RWPE2 (cell line): ENCODE measurements at regions not wholly inside any gene's neighbourhood (a gene's known extent, or its start where the extent isn't known, plus 50 kb on each side); places are given as distances from the start of the nearest gene placed in this dataset.

Experiments
- ATAC-seq: fragments of 200-7000 bp; cut with Tn5 transposase; 3 replicates; pipeline ENCODE4 v1.9.1; 2021; ENCODE audit warnings: low read depth
- DNase-seq: peaks from one replicate; pipeline ENCODE4 v3.0.0-alpha.2; 2020; ENCODE audit warnings: low spot score
- H3K27ac ChIP-seq: fragments of 450-650 bp; 2 replicates; pipeline ENCODE4 v1.5.1; 2017; ENCODE audit warnings: mild to moderate bottlenecking; ENCODE audit not compliant: poor library complexity, severe bottlenecking
- H3K27me3 ChIP-seq: fragments of 250-450 bp; sonication (Bioruptor Pico); 2 replicates; pipeline ENCODE4 v1.5.1; 2021; ENCODE audit warnings: mild to moderate bottlenecking, moderate library complexity; ENCODE audit not compliant: insufficient read depth, poor library complexity, severe bottlenecking
- H3K36me3 ChIP-seq: fragments of 250-450 bp; sonication (Bioruptor Pico); 2 replicates; pipeline ENCODE4 v1.5.1; 2020; ENCODE audit warnings: low read depth, mild to moderate bottlenecking, moderate library complexity
- H3K4me1 ChIP-seq: fragments of 250-450 bp; sonication (Bioruptor Pico); 2 replicates; pipeline ENCODE4 v1.5.1; 2021; ENCODE audit warnings: mild to moderate bottlenecking, moderate library complexity; ENCODE audit not compliant: insufficient read depth, poor library complexity, severe bottlenecking
- H3K4me3 ChIP-seq: fragments of 250-450 bp; sonication (Bioruptor Pico); 2 replicates; pipeline ENCODE4 v1.5.1; 2021; ENCODE audit warnings: mild to moderate bottlenecking, moderate library complexity; ENCODE audit not compliant: severe bottlenecking
- H3K9me3 ChIP-seq: fragments of 250-450 bp; sonication (Bioruptor Pico); 2 replicates; pipeline ENCODE4 v1.5.1; 2021; ENCODE audit warnings: mild to moderate bottlenecking, moderate library complexity; ENCODE audit not compliant: severe bottlenecking
- TF ChIP-seq, protein P1 (sequence below): fragments of 450-650 bp; IDR thresholded peaks from one replicate; pipeline ENCODE4 v1.5.1; 2017; ENCODE audit warnings: mild to moderate bottlenecking, moderate library complexity; ENCODE audit not compliant: poor library complexity, severe bottlenecking

DNA sequence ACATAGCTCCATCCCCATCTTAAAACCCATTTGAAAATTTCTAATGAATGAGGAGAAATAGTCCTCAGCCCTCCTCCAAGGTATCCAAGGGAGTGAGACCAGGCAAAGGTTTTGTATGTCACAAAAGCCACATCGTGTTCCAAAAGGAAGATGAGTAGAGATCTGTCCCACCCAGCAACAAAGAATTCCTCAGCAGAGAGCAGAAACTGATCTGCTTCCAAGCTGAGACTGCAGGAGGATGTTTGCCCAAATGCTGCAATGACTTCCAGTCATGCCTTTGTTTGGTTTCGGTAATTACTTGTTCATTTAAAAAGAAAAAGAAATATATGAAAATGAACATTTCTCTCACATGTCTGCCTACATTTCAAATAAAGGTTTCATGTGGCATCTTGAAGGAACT, 186.9 kb downstream of the SETD4 start:
- DNase-seq (no peak), ATAC-seq (no peak)
- Histone ChIP-seq H3K9me3 (no peaks in the 10 kb centered on the region), H3K27ac (no peak overlapping the region), H3K4me3 (no peak overlapping the region), H3K27me3 (peaks cover 5% of the 10 kb centered on the region), H3K36me3 (no peaks in the 10 kb centered on the region), H3K4me1 (no peaks in the 10 kb centered on the region)
- TF ChIP-seq, protein P1, sequence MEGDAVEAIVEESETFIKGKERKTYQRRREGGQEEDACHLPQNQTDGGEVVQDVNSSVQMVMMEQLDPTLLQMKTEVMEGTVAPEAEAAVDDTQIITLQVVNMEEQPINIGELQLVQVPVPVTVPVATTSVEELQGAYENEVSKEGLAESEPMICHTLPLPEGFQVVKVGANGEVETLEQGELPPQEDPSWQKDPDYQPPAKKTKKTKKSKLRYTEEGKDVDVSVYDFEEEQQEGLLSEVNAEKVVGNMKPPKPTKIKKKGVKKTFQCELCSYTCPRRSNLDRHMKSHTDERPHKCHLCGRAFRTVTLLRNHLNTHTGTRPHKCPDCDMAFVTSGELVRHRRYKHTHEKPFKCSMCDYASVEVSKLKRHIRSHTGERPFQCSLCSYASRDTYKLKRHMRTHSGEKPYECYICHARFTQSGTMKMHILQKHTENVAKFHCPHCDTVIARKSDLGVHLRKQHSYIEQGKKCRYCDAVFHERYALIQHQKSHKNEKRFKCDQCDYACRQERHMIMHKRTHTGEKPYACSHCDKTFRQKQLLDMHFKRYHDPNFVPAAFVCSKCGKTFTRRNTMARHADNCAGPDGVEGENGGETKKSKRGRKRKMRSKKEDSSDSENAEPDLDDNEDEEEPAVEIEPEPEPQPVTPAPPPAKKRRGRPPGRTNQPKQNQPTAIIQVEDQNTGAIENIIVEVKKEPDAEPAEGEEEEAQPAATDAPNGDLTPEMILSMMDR, result no peak

DNA sequence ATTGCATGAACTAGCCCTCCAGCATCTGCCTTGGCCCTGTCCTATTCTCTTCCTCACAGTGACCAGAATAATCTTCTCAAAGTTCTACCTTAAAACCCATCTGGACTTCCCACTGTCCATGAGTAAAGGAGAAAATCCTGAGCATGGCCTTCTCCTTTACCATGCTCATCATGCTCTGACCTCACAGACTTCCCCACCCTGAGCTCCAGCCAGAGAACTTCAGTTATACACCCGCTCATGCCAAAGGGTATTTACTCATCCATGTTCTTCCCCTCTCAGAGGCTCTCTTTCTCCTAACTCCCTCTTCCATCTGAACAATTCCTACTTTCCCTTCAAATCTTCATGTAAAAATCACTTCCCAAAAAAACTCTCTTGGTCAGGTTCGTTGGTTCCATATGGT, 188.4 kb downstream of the SETD4 start:
- no peak overlapping the region for H3K27ac ChIP-seq
- peaks cover 5% of the 10 kb centered on the region for H3K27me3 ChIP-seq
- H3K36me3 ChIP-seq, result no peaks in the 10 kb centered on the region
- DNase-seq (no peak), ATAC-seq (no peak)
- no peaks in the 10 kb centered on the region for H3K9me3 ChIP-seq
- TF ChIP-seq, protein P1, result no peak
- H3K4me3 ChIP-seq, result no peak overlapping the region
- H3K4me1 ChIP-seq, result no peaks in the 10 kb centered on the region

DNA sequence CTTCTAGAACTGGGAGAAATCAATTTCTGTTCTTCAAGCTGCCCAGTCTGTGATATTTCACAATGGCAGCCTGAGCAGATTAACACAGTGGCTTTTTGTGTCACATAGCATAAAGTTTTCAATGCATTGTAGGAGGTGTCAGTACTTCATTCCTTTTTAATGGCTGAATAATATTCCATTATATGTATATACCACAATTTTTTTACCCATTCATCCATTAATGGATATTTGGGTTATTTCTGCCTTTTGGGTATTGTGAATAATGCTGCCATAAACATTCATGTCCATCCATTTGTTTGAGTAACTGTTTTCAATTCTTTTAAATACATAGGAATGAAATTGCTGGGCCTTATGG, 191.5 kb downstream of the SETD4 start:
- Histone ChIP-seq H3K27me3 (peaks cover 3% of the 10 kb centered on the region), H3K36me3 (no peaks in the 10 kb centered on the region), H3K9me3 (no peaks in the 10 kb centered on the region), H3K4me3 (no peak overlapping the region), H3K27ac (no peak overlapping the region), H3K4me1 (no peaks in the 10 kb centered on the region)
- DNase-seq, result no peak
- TF ChIP-seq, protein P1, result no peak
- ATAC-seq, result no peak

DNA sequence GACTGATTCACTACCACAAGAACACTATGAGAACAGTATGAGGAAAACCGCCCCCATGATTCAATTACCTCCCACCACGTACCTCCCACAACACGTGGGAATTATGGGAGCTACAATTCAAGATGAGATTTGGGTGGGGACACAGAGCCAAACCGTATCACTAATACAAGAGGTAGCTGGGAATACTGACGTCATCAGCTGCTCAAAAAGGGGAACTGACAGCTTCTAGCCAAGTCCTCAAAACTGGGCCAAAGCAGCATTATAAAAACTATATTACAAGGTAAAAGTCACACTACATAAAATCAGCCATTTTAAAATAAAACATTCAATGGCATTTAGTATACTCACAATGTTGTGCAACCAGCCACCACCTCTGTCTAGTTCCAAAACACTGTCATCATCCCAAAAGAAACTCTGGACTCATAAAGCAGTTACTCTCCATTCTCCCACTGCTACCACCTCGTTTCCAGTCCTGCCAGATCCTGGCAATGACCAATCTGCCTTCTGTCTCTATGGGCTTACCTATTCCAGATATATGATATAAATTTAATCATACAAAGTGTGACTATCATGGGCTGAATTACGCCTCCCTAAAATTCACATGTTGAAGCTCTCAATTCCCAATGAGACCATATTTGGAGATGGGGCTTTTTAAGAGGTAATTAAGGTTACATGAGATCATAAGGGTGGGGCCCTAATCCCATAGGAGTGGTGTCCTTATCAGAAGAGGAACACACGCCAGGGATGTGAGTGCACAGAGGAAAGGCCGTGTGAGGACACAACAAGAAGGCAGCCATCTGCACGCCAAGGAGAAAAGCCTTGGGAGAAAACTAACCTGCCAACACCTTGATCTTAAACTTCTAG, 192.1 kb downstream of the SETD4 start:
- no peak for DNase-seq
- Histone ChIP-seq H3K27ac (no peak overlapping the region), H3K4me3 (no peak overlapping the region), H3K9me3 (no peaks in the 10 kb centered on the region), H3K36me3 (no peaks in the 10 kb centered on the region), H3K4me1 (no peaks in the 10 kb centered on the region), H3K27me3 (no peaks in the 10 kb centered on the region)
- TF ChIP-seq, protein P1, result no peak
- ATAC-seq, result no peak

DNA sequence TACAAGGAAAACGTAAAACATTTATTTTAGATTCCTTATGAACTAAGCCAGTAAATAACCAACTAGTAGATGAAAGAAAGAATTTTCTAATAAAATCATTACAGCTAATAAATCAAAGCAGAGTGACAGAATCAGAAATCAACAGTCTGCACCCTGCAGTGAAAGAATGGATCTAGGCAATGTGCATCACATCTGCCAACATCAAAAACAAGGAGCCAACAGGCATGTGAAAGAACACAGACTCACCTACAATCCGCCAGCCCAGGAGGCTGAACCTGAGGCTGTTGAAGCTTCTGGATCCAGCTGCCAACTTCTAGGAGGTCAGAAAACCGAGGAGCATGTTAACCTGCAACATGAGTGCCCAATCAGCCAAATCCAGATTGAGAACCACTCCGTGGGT, 196.3 kb downstream of the SETD4 start:
- H3K27me3 ChIP-seq, result no peaks in the 10 kb centered on the region
- H3K4me3 ChIP-seq, result no peak overlapping the region
- TF ChIP-seq, protein P1, result no peak
- no peaks in the 10 kb centered on the region for H3K4me1 ChIP-seq
- DNase-seq (no peak), ATAC-seq (no peak)
- no peaks in the 10 kb centered on the region for H3K9me3 ChIP-seq
- no peaks in the 10 kb centered on the region for H3K36me3 ChIP-seq
- H3K27ac ChIP-seq, result no peak overlapping the region
